HG02852 (cell line): ENCODE measurements at regions not wholly inside any gene's neighbourhood (a gene's known extent, or its start where the extent isn't known, plus 50 kb on each side); places are given as distances from the start of the nearest gene placed in this dataset.

Experiments used
- ATAC-seq: cut with Tn5 transposase; IDR thresholded peaks from one replicate; pipeline ENCODE4 v1.9.1; 2021; ENCODE audit warnings: mild to moderate bottlenecking, moderate library complexity; ENCODE audit not compliant: unreplicated experiment

DNA sequence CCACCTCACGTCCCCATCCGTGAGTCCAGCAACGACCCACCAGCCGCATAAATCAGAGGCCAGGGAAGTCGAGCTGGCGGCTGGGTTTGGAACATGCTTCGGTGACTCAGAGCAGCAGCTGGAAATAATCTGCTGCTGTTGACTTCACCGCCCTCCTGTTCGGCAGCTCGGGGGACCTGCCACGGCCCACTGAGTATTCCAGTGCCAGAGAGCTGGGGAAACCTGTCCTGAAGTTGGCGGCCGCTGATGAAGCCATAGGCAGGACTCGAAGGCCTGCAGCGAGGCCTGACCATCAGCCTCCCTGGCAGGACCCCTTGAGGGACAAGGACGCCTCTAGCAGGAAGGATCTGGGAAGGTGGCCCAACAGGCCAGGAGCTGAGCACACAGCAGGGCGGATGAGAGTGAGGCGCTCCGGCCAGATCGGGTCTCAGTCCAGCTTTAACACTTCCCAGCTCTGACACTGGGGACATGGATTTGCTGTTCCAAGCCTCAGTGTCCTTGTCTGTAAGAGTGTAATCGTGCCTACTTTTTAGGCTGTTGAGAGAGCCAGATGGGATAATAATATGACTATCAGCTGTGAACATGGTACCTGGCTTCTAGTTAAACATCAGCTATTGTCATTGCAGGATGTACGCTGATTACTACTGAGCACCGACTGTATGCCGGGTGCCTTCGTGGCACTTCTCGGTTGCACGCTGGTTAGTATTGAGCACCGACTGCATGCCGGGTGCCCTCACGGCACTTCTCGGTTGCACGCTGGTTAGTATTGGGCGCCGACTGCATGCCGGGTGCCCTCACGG is 50.4 kb upstream of the CIBAR2 start:
- ATAC-seq, result no peak

DNA sequence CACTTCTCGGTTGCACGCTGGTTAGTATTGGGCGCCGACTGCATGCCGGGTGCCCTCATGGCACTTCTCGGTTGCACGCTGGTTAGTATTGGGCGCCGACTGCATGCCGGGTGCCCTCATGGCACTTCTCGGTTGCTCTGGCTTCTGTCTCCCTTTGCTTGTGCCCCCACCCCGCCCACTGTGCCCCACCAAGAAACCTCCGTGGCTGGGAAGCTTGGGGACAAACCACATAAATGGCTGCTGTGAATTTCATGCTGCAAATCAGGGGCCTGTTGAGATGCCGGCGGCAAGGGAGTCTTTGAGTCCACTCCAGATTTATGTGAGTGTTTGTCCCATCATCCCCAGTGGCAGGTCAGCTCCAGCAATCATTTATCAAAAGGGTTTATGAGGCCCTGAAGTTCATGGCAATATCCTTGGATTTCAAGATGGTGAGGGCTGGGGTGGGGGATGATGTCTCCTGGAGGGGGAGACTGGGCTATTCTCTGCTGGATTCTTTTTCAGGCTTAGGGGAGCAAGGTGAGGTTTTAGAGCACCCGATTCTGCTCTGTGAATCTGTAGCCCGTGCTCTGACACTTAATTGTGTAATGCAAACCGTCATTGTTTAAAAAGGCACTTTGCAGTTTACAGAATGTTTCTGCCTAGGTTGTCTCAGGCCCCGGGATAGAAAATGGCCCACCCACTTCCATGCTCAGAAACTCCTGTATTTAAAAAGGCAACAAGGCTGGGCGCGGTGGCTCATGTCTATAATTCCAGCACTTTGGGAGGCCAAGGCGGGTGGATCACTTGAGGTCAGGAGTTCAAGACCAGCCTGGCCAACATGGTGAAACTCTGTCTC is 51.2 kb upstream of the CIBAR2 start:
- no peak for ATAC-seq

DNA sequence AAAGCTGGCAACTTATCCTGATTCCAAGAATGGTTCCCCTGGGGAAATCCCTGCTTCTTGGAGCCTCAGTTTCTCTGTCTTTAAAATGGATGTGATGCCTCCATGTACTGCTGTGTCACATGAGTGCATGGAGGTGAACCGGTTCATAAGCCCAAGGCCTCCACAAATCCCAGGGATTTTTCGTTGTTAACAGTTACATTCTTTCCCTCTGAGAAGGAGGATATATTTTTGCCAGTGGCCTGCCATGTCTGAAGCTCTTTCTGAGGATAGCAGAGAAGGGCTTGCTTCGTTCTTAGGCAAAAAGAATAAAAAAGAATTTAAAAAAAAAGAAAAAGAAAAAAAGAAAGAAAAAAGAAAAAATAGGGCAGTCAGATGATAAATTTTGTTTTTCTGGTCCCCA is 52.2 kb upstream of the CIBAR2 start:
- no peak for ATAC-seq

DNA sequence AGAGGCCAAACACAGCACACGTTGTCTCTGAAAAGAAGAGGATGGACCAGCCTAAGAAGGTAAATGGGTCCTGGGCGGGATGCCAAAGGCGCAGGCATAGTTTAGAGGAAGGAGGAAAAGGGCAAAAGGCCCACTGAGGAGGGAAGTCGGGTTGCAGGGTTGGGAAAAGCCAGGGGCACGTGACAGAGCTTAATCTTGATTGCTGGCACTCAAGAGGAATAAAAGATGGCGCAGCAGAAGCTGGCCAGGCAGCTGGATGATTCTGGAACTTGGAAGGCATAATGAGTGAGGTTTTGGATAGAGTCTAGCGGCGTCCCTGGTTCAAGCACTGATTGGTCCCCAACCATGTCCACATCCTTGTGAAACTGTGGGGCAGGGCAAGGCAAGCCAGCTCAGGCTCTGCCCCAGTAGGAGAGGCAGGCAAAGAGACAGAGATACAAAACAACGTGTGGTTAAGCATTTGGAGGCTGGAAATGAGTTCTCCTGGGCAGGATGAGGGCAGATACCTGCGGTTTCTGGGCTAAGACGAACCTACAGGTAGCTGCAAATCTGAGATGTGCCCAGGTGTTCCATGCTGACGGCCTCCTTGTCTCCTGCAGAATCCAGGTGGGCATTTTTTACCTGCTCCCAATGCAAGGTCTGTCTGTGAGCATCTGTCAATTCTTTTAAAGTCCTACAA is 52.7 kb upstream of the CIBAR2 start:
- no peak for ATAC-seq

DNA sequence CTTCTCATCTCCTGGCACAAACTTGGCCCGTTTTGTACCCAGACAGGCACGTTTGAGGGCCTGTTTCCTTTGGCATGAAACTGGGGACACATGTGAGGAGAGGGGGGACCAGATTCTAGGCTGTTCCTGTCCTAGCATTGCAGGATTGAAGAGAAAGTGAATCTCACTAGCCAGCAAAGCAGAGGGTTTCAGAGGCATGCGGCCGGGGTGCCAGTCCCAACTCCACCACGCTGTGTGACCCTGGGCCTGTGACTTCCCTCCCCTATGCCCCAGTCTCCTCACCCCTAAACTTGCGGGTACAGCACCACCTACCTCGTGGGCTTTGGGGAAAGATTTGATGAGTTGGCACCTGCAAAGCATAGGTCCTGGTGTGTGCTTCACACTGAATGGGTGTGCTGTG is 53.5 kb upstream of the CIBAR2 start:
- ATAC-seq, result no peak

DNA sequence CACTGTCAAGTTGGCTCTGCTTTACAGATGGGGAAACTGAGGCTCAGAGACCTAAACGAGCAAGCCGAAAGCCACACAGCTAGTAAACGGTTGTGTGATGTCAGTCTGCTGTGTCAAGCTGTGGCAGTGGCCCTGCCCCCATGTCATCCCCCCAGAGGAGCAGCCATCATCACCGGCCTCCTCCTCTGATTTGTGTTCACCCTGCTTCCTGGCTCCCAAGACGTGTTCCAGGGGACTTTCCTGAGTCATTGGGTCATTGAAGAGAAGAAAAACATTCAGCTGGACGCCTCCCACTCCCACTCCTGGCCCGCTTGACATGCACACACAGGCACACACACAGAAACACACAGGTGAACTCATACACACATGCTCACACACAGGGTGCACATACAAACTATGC is 54.0 kb upstream of the CIBAR2 start:
- no peak for ATAC-seq

DNA sequence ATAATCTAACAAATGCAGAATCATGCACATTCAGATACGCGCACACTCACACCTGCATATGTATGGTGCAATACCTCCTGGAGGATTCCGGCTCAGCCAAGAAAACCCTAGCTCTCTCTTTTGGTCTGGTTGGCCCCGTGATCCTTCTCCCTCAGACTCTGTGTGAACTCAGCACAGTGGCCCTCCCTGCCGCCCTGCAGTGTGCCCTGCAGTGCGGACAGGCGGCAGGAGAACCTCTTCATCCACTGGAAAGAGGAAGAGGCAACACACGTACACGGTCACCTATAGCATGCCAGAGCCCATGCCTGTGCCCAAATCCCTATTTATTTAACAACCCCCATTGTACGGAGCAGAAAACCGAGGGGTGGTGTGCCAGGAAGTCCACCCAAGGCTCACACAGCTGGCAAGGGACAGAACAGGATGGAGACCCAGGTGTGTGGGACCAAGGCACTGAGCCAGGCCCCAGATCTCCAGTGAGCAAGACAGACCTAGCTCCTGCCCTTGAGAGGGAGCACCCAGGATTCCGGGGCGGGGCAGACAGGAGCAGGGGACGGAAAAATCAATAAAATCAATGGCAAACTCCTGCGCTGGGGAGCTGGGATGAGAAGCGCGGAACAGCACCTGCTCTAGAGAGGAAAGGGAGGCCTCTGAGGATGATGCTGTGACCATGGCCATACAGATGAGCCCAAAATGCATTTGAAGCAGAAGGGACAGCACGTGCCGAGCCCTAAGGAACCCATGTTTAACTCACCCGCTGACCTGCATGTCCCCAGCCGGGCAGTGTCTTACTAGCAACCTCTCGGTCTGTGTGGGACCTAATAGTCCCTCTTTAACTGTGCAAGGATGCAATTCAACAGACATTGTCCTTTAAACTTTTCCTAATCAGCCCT is 54.7 kb upstream of the CIBAR2 start:
- no peak for ATAC-seq

DNA sequence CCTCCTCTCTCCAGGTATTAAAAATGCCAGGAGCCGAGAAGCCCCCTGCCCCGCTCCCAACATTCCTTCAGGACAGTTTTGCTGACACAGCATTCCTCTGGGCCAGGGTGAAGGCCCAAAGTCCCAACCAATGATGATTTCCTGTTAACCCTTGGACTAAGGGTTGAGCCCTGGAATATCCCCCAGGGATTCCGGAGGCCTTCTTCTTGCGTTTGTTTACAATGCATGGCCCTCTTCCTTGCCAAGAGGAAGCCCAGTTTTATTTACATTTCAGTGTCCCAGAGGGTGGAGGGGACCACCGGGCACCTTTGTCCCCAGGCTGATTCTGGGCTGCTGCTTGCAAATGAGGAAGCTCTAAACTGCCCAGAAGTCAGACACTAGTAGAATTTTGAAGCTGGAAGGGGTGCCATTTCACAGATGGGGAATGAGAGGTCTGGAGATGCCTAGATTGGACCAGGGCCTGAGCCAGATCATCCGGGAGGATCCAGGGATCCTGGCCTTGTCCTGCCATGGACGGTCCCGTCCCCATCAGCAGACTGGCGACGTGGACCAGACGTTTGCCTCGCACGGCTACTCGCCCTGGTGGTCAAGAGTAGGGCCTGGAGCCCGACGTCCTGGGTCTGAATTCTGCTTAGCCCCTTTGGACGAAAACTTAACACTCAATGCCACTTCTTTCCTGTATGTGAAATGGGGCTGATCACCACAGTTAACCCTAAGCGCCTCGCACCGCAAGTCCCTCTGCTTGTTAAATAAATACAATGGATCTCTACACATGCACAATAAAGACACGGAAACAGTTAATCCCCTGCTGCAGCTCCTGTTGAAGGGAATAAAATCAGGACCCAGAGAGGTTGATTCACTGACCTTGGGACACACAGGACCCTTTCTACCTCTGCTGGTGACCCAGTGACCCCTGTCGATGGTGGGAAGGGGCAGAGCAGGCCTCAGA is 55.6 kb upstream of the CIBAR2 start:
- ATAC-seq, result no peak

DNA sequence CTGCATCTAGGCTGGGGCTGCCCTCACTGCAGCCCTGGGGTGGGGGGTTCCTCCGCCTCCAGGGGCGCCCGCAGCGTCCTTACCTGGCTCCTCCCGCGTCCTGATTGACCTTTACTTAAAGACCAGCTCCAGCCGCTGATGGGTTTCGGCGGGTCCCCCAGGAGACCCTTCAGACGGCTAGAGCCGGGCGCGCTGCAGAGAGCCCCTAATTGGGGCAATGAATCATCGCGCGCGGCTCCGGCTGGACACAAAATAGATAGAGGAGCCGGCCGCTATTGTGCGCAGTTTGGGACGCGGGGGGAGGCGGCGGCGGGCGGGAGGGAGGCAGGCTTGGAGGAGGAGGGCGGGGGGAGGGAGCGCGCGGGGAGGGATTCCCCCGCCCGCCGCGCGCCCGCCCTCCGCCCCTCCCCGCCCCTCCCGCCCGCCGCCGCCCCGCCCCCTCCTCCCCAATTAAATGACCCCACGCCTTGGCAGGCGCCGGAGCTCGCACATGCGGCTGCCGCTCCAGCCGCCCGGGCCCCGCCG is 56.5 kb upstream of the CIBAR2 start:
- ATAC-seq, result no peak

DNA sequence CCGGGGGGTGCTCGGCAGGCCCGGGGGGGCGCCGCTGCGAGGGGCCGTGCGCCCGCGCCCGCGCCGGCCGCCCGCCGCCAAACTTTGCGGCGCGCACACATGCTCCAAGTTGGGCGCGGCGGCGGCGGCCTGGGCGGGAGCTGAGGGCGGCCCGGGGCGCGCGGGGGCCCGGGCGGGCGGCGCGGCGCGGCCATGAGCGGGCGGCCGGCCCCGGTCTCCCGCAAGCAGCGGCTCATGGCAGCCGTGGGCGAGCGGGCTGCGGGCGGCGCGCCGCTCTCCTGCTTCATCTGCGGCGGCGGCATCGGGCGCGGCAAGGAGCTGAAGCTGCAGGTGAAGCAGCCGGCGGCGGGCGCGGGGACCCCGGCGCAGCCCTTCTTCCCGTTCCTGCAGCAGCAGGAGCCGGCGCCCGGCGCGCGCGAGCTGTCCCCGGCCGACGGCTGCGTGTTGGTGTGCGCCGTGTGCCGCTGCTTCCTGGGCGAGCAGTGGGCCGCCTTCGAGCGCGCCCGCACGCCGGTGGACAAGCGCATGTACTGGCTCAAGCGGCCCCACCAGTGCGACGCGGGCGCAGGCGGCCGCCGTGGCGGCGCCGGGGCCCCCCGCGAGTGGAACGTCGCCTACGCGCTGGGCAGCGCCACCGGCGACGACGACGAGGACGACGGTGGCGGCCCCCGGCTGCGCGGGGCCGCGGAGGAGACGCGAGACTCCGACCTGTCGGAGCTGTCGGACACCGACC is 57.2 kb upstream of the CIBAR2 start:
- ATAC-seq, result no peak

DNA sequence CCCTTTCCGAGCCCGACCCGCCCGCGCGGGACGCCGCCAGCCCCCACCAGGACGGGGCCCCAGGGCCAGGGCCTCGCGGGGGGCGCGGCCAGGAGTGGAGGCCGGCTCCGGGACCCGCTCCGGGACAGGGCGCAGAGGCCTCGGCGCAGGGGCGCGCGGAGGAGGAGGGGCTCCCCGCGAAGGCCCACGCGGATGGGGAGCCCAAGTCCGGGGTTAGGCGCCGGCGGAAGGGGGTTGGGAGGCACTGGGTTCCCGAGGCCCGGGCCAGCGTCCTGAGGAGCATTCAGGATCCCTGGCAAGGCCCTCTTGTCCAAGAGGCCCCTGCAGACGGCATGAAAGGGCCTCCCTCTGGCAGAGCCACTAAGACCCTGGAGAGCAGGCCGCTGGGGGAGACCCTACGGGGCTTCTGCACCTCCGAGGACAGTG is 57.8 kb upstream of the CIBAR2 start:
- no peak for ATAC-seq

DNA sequence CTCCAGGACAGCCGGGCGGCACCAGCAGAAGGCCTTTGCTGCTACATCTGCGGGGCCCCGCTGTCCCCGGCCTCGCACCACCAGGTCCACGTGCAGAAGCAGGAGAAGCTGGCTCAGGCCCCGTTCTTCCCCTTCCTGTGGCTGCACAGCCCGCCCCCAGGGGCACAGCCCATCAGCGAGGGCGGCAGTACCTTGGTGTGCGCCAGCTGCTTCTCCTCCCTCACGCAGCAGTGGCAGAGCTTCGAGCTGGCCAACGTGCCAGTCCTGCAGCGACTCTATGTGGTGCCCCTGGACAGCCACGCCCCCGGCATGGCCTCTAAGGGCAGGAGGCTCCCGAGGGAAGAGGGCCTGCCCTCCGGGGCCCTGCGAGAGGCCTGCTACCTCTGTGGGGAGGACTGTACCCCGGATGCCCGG is 58.3 kb upstream of the CIBAR2 start:
- no peak for ATAC-seq

DNA sequence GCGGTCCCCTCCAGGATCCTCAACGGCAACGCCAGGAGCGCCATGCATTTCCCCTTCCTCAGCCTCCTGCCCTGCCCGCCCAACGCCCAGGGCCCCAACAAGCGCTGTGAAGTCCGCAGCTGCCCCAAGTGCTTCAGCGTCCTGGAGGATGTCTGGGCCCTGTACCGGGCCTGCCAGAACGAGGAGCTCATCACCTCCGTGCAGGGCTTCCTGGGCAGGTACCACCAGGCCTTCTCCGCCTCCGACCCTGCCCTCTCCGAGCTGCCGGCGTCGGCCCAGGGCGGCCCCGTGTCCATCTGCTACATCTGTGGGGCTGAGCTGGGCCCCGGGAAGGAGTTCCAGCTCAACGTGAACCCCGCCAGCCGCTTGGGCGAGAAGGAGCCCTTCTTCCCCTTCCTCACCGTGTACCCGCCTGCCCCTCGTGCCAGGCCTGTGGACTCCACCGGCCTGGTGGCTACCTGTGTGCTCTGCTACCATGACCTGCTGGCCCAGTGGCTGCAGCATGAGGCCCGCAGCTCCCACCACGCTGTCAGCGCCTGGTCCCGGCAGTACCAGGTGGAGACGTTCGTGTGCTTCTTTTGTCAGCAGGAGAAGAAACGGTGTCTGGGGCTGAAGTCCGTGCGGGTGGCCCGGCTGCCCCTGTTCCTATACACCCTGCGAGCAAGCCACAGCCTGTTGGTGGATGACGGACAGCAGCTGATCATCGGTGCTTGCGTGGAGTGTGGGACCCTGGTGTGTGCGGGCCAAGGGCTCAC is 58.9 kb upstream of the CIBAR2 start:
- no peak for ATAC-seq

DNA sequence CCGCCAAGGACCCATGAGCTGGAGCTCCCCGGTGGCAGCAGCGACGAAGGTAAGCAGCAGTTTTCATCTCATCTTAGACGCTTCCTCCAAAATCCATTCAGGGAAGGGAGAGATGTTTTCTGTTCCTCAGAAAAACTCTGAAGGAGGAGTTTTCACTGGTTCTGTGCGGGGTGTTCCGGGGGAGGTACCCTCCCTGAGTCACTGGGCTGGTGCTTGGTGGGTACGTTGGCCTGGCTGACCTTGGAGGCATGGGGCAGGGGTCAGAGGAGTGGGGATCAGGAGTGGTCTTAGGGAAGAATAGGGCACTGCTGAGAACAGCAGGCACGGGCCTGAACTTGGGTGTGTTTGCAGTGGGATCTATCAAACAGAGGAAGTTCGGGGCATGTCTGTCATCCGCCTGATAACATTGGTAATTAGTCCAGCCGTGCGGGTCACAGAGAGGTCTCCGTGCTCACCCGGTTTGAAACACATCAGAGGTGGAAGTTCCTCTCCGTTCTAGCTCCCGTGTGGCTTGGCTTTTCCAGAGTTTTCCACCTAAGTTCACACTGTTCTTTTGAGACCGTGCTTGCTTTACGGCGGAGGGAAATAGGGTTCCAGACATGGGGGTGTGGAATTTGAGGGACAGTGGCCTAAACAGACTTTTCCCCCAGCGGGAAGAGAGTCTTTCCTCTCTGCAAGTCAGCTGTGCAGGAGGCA is 59.6 kb upstream of the CIBAR2 start:
- ATAC-seq, result no peak

DNA sequence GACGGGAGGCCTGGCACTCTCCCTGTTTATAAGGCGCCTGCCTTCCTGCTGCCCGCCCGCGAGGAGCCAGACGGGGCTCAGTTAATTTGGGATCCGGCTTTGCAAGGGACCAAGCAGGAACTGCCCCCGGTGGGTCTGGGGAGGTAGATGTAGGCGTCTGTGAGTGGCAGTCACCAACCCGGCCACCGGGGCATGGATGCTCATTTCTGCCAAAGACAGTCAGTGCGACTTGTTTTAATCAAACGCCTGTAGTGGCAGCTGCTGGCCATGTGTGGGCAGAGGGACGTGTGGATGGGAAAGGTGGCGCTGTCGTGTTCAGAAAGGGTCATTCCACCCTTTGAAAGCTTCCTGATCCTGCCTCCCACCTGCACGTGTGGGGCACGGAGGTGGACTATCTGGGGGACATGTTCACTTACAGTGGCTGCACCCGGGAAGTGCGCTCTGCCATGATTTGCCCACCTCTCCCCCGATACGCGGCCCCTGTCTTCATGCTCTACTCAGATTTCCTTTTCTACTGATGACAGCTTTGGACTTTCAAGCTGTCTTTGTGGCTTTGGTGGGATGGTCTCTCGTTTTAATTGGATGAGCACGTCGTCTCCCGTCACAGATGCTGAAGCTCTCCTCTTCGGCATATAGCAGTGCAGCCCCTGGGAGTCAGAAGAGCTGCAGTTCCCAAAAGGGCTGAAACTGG is 60.3 kb upstream of the CIBAR2 start:
- ATAC-seq, result no peak

DNA sequence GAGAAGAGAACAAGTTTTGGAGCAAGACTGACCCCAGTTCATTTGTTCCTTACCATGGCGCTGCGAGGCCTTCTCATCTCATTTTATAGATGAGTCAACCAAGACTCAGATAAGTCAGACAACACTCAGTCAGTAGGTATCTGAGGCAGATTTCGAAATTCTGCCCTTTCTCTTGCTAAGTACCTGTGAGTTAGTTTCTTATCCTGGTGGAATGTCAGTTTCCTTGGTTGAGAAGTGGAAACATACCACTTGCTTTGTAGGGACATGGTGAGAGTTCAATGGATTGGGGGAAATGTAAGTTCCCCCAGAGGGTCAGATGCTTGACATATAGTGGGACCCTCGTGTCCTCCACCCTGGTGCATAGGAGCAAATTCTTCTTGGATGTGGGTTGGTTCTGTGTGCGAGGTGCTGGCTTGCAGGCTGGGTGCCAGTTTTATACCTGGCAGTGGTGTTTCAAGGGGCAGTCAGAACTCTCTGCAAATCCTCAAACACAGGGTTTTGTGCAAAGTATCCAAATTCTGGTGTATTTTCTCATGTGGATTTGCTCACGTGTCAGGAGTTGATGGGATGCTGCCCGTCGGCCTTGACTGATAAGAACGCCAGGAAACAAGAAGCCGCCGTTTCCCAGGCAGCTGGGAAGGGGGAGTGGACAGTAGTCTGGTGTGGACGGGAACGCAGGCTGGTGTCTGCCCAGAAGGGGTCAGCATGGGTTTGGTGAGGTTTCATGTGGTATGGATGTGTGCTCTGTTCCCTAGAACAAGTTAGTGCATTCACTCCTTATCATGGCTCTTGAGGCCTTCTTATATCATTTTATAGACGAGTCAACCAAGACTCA is 61.1 kb upstream of the CIBAR2 start:
- no peak for ATAC-seq
